SU-DHL-6 (cell line): ENCODE measurements at regions not wholly inside any gene's neighbourhood (a gene's known extent, or its start where the extent isn't known, plus 50 kb on each side); places are given as distances from the start of the nearest gene placed in this dataset.

Experiments used
- H2AFZ ChIP-seq: fragments of 200-600 bp; sonication (generic); 2 replicates; pipeline ENCODE4 v1.6.1; 2014; ENCODE audit warnings: low read depth, mild to moderate bottlenecking, moderate library complexity, mixed read lengths, antibody characterized with exemption, low read length; ENCODE audit not compliant: severe bottlenecking
- H3F3A ChIP-seq: fragments of 200-600 bp; shearing (Covaris generic); 2 replicates; pipeline ENCODE4 v1.6.0; 2016; ENCODE audit warnings: antibody characterized with exemption, mild to moderate bottlenecking; ENCODE audit not compliant: insufficient read depth
- H3K27ac ChIP-seq: fragments of 200-600 bp; sonication (generic); 2 replicates; pipeline ENCODE4 v1.5.1; 2016; ENCODE audit warnings: low read depth, mild to moderate bottlenecking, low read length, moderate library complexity, mixed read lengths
- H3K27me3 ChIP-seq: fragments of 200-600 bp; sonication (generic), shearing (Covaris generic); 2 replicates; pipeline ENCODE4 v1.6.0; 2014; ENCODE audit warnings: mild to moderate bottlenecking, low read length
- H3K36me3 ChIP-seq: fragments of 200-600 bp; sonication (generic); 2 replicates; pipeline ENCODE4 v1.6.1; 2014; ENCODE audit warnings: mild to moderate bottlenecking, low read length, mixed read lengths
- H3K4me2 ChIP-seq: fragments of 300-600, 200-600 bp; shearing (Covaris generic), sonication (generic); 2 replicates; pipeline ENCODE4 v1.6.0; 2014; ENCODE audit warnings: low read length, low read depth, mild to moderate bottlenecking; ENCODE audit not compliant: poor library complexity, severe bottlenecking
- H3K4me3 ChIP-seq: fragments of 200-600 bp; sonication (generic); 2 replicates; pipeline ENCODE4 v1.5.1; 2014; ENCODE audit warnings: antibody characterized with exemption, low read length, mild to moderate bottlenecking, mixed read lengths; ENCODE audit not compliant: insufficient read depth, poor library complexity, severe bottlenecking
- H3K79me2 ChIP-seq: fragments of 200-600 bp; sonication (generic); 2 replicates; pipeline ENCODE4 v1.6.1; 2014; ENCODE audit warnings: mild to moderate bottlenecking, low read length, moderate library complexity; ENCODE audit not compliant: insufficient read depth
- H3K9ac ChIP-seq: fragments of 200-600 bp; sonication (generic); 2 replicates; pipeline ENCODE4 v1.7.0; 2014; ENCODE audit warnings: mild to moderate bottlenecking, low read length
- H3K9me2 ChIP-seq: fragments of 200-600 bp; sonication (generic); replicated peaks from 2 replicates; pipeline ENCODE4 v1.6.1; 2014; ENCODE audit warnings: low read length; ENCODE audit not compliant: insufficient read depth
- H3K9me3 ChIP-seq: fragments of 200-600 bp; sonication (generic); 2 replicates; pipeline ENCODE4 v1.6.1; 2014; ENCODE audit warnings: low read length, mixed read lengths; ENCODE audit not compliant: insufficient read depth
- H4K20me1 ChIP-seq: fragments of 200-600 bp; sonication (generic); 2 replicates; pipeline ENCODE4 v1.6.1; 2014; ENCODE audit warnings: low read depth, mild to moderate bottlenecking, antibody characterized with exemption, low read length, moderate library complexity, mixed read lengths
- CTCF ChIP-seq: fragments of 200-600 bp; sonication (generic); IDR thresholded peaks from one replicate; pipeline ENCODE4 v1.5.1; 2017; ENCODE audit warnings: antibody characterized with exemption, mild to moderate bottlenecking, low read length, moderate library complexity; ENCODE audit not compliant: insufficient read depth, poor library complexity, severe bottlenecking
- EZH2phosphoT487 ChIP-seq: fragments of 200-600 bp; sonication (generic), shearing (Covaris generic); conservative IDR thresholded peaks from 2 replicates; pipeline ENCODE4 v1.6.1; 2018; ENCODE audit warnings: mild to moderate bottlenecking, antibody characterized with exemption, low read length, moderate library complexity, mixed read lengths

GRCh38 chr9:27851858-27852257 lies 278.6 kb upstream of the C9orf72 start:
- no peak overlapping the region for H3K4me2 ChIP-seq
- TF ChIP-seq CTCF = no peak
- no peak for TF ChIP-seq EZH2phosphoT487

GRCh38 chr9:27853529-27853928 lies 280.2 kb upstream of the C9orf72 start:
- Histone ChIP-seq H3F3A (no peaks in the 10 kb centered on the region), H3K9ac (no peak overlapping the region), H2AFZ (no peak overlapping the region), H3K27ac (no peak overlapping the region), H3K4me2 (no peak overlapping the region), H3K36me3 (no peaks in the 10 kb centered on the region), H3K9me2 (0 out of 2 replicates have a peak, but pooled peaks cover 4% of the 10 kb centered on the region), H3K4me3 (no peak overlapping the region), H3K27me3 (0 out of 2 replicates have a peak, but pooled peaks cover 4% of the 10 kb centered on the region), H4K20me1 (no peaks in the 10 kb centered on the region), H3K79me2 (no peaks in the 10 kb centered on the region), H3K9me3 (no peaks in the 10 kb centered on the region)
- TF ChIP-seq CTCF = no peak
- TF ChIP-seq EZH2phosphoT487 = no peak

More at GRCh38 chr9:27851858-27852257, 278.6 kb upstream of the C9orf72 start:
- no peak overlapping the region for H3K9ac ChIP-seq
- no peaks in the 10 kb centered on the region for H4K20me1 ChIP-seq
- no peaks in the 10 kb centered on the region for H3F3A ChIP-seq
- H3K36me3 ChIP-seq = no peaks in the 10 kb centered on the region
- no peak overlapping the region for H3K4me3 ChIP-seq
- H3K27ac ChIP-seq = no peak overlapping the region
- H3K9me3 ChIP-seq = no peaks in the 10 kb centered on the region
- H2AFZ ChIP-seq = no peak overlapping the region
- H3K79me2 ChIP-seq = no peaks in the 10 kb centered on the region
- no peaks in the 10 kb centered on the region for H3K27me3 ChIP-seq
- H3K9me2 ChIP-seq = no peaks in the 10 kb centered on the region

- Histone ChIP-seq H3K27ac (no peak overlapping the region), H3K4me2 (no peak overlapping the region), H2AFZ (no peak overlapping the region), H3K9me2 (0 out of 2 replicates have a peak, but pooled peaks cover 4% of the 10 kb centered on the region), H3K4me3 (no peak overlapping the region), H3K79me2 (no peaks in the 10 kb centered on the region), H3K36me3 (no peaks in the 10 kb centered on the region), H3K27me3 (0 out of 2 replicates have a peak, but pooled peaks cover 4% of the 10 kb centered on the region), H4K20me1 (no peaks in the 10 kb centered on the region), H3F3A (no peaks in the 10 kb centered on the region), H3K9me3 (no peaks in the 10 kb centered on the region), H3K9ac (no peak overlapping the region)
- TF ChIP-seq EZH2phosphoT487 = no peak
Observed at GRCh38 chr9:27856054-27856453, 282.8 kb upstream of the C9orf72 start.

- TF ChIP-seq EZH2phosphoT487 (no peak), CTCF (no peak)
- no peaks in the 10 kb centered on the region for H3F3A ChIP-seq
- no peaks in the 10 kb centered on the region for H3K9me3 ChIP-seq
- H3K27ac ChIP-seq = no peak overlapping the region
- no peak overlapping the region for H3K9ac ChIP-seq
- H3K27me3 ChIP-seq = 0 out of 2 replicates have a peak, but pooled peaks cover 4% of the 10 kb centered on the region
- no peaks in the 10 kb centered on the region for H3K36me3 ChIP-seq
- 0 out of 2 replicates have a peak, but pooled peaks cover 4% of the 10 kb centered on the region for H3K9me2 ChIP-seq
- H3K79me2 ChIP-seq = no peaks in the 10 kb centered on the region
- no peaks in the 10 kb centered on the region for H4K20me1 ChIP-seq
- no peak overlapping the region for H3K4me2 ChIP-seq
- H3K4me3 ChIP-seq = no peak overlapping the region
- H2AFZ ChIP-seq = no peak overlapping the region
Observed at GRCh38 chr9:27856748-27857147, 283.5 kb upstream of the C9orf72 start.
